ENCODE measurements at regions not wholly inside any gene's neighbourhood (a gene's known extent, or its start where the extent isn't known, plus 50 kb on each side); places are given as distances from the start of the nearest gene placed in this dataset.
"Not testable (repeated sequence)": the region's sequence is repeated elsewhere in the genome, so short reads cannot be mapped to it uniquely, and the experiment has no call there.

- no peak for DNase-seq (ENCODE audit: low read depth in 4 of 4, low spot score in 3 of 4)
Observed at GRCh38 chr17:51387582-51387981, 127.2 kb downstream of the UTP18 start.

- no peak for DNase-seq (ENCODE audit: low read depth in 4 of 4, low spot score in 3 of 4)
Observed at GRCh38 chr17:51387986-51388385, 127.6 kb downstream of the UTP18 start.

- DNase-seq (ENCODE audit: low read depth in 4 of 4, low spot score in 3 of 4), result no peak
Observed at GRCh38 chr17:51389875-51390274, 129.5 kb downstream of the UTP18 start.

- DNase-seq (ENCODE audit: low read depth in 4 of 4, low spot score in 3 of 4), result no peak
Observed at GRCh38 chr17:51391982-51392654, 131.8 kb downstream of the UTP18 start.

GRCh38 chr17:51395621-51396020, 135.3 kb downstream of the UTP18 start:
- DNase-seq (ENCODE audit: low read depth in 4 of 4, low spot score in 3 of 4), result no peak

- DNase-seq (ENCODE audit: low read depth in 4 of 4, low spot score in 3 of 4), result no peak
Observed at GRCh38 chr17:51397361-51398127, 137.2 kb downstream of the UTP18 start.

GRCh38 chr17:51398128-51398525, 137.8 kb downstream of the UTP18 start:
- no peak for DNase-seq (ENCODE audit: low read depth in 4 of 4, low spot score in 3 of 4)

- no peak for DNase-seq (ENCODE audit: low read depth in 4 of 4, low spot score in 3 of 4)
Observed at GRCh38 chr17:51398687-51399086, 138.3 kb downstream of the UTP18 start.

GRCh38 chr17:51401279-51401678, 140.9 kb downstream of the UTP18 start:
- DNase-seq (ENCODE audit: low read depth in 4 of 4, low spot score in 3 of 4), result no peak

GRCh38 chr17:51402899-51403298, 142.6 kb downstream of the UTP18 start:
- DNase-seq (ENCODE audit: low read depth in 4 of 4, low spot score in 3 of 4), result no peak

GRCh38 chr17:51407576-51407975, 147.2 kb downstream of the UTP18 start:
- no peak for DNase-seq (ENCODE audit: low read depth in 4 of 4, low spot score in 3 of 4)

- DNase-seq (ENCODE audit: low read depth in 4 of 4, low spot score in 3 of 4), result no peak
Observed at GRCh38 chr17:51419476-51419875, 159.1 kb downstream of the UTP18 start.

- DNase-seq (ENCODE audit: low read depth in 4 of 4, low spot score in 3 of 4), result no peak
Observed at GRCh38 chr17:51421525-51421924, 161.2 kb downstream of the UTP18 start.

- DNase-seq (ENCODE audit: low read depth in 4 of 4, low spot score in 3 of 4), result no peak
Observed at GRCh38 chr17:51422634-51423033, 162.3 kb downstream of the UTP18 start.

GRCh38 chr17:51423421-51424160, 163.2 kb downstream of the UTP18 start:
- no peak for DNase-seq (ENCODE audit: low read depth in 4 of 4, low spot score in 3 of 4)

- no peak for DNase-seq (ENCODE audit: low read depth in 4 of 4, low spot score in 3 of 4)
Observed at GRCh38 chr17:51425773-51426172, 165.4 kb downstream of the UTP18 start.

GRCh38 chr17:51427323-51427811, 167.0 kb downstream of the UTP18 start:
- no peak for DNase-seq (ENCODE audit: low read depth in 4 of 4, low spot score in 3 of 4)

GRCh38 chr17:51427856-51428255, 167.5 kb downstream of the UTP18 start:
- no peak for DNase-seq (ENCODE audit: low read depth in 4 of 4, low spot score in 3 of 4)

- DNase-seq (ENCODE audit: low read depth in 4 of 4, low spot score in 3 of 4), result no peak
Observed at GRCh38 chr17:51428668-51429495, 168.5 kb downstream of the UTP18 start.

- not testable (repeated sequence) for DNase-seq (ENCODE audit: low read depth in 4 of 4, low spot score in 3 of 4)
Observed at GRCh38 chr17:51429938-51430337, 169.6 kb downstream of the UTP18 start.

GRCh38 chr17:51430591-51430990, 170.2 kb downstream of the UTP18 start:
- no peak for DNase-seq (ENCODE audit: low read depth in 4 of 4, low spot score in 3 of 4)
